ENCODE measurements at regions not wholly inside any gene's neighbourhood (a gene's known extent, or its start where the extent isn't known, plus 50 kb on each side); places are given as distances from the start of the nearest gene placed in this dataset.

- no peak for TF ChIP-seq CBX5 (IDR thresholded peaks at IDR 0.05; ENCODE audit: low read depth, low read length)
- TF ChIP-seq SIX5 (IDR thresholded peaks at IDR 0.05; ENCODE audit: low read depth, low read length), result no peak
These were observed 133.4 kb upstream of the ERRFI1 start (continued) for GRCh38 chr1:8159470-8160024.

All from H1 (cell line).